Mesendoderm (in vitro differentiated cells): ENCODE measurements at regions not wholly inside any gene's neighbourhood (a gene's known extent, or its start where the extent isn't known, plus 50 kb on each side); places are given as distances from the start of the nearest gene placed in this dataset.

Source experiments
- DNase-seq: peaks from one replicate; pipeline ENCODE4 v3.0.0; 2013
- H2AK5ac ChIP-seq: 2 replicates; pipeline ENCODE4 v1.6.1; 2013; ENCODE audit warnings: low read length, inconsistent platforms
- H2BK120ac ChIP-seq: 2 replicates; pipeline ENCODE4 v1.6.1; 2013; ENCODE audit warnings: low read depth, mild to moderate bottlenecking, low read length, moderate library complexity, mixed read lengths
- H2BK15ac ChIP-seq: replicated peaks from 2 replicates; pipeline ENCODE4 v1.6.1; 2013; ENCODE audit warnings: low read depth, mild to moderate bottlenecking, moderate library complexity
- H2BK5ac ChIP-seq: 2 replicates; pipeline ENCODE4 v1.6.1; 2013; ENCODE audit warnings: low read length, inconsistent platforms
- H3K18ac ChIP-seq: 2 replicates; pipeline ENCODE4 v1.6.1; 2013; ENCODE audit warnings: mild to moderate bottlenecking, low read length, mixed read lengths
- H3K23ac ChIP-seq: one replicate; pipeline ENCODE4 v1.6.1; 2013; ENCODE audit warnings: low read length
- H3K27ac ChIP-seq: 2 replicates; pipeline ENCODE4 v1.5.1; 2013; ENCODE audit warnings: low read depth, mild to moderate bottlenecking, inconsistent platforms, low read length, moderate library complexity
- H3K27me3 ChIP-seq: 2 replicates; pipeline ENCODE4 v1.6.1; 2013; ENCODE audit warnings: low read length, control low read depth, mild to moderate bottlenecking, inconsistent platforms; ENCODE audit not compliant: insufficient read depth, poor library complexity
- H3K36me3 ChIP-seq: 2 replicates; pipeline ENCODE4 v1.6.1; 2013; ENCODE audit warnings: low read length, inconsistent platforms; ENCODE audit not compliant: control insufficient read depth, insufficient read depth
- H3K4ac ChIP-seq: one replicate; pipeline ENCODE4 v1.6.1; 2013; ENCODE audit warnings: low read depth, mild to moderate bottlenecking, low read length, moderate library complexity
- H3K4me1 ChIP-seq: 2 replicates; pipeline ENCODE4 v1.6.1; 2013; ENCODE audit warnings: low read depth, low read length, inconsistent platforms; ENCODE audit not compliant: control insufficient read depth
- H3K4me2 ChIP-seq: 2 replicates; pipeline ENCODE4 v1.6.1; 2013; ENCODE audit warnings: low read length
- H3K4me3 ChIP-seq: 2 replicates; pipeline ENCODE4 v1.5.1; 2013; ENCODE audit warnings: mild to moderate bottlenecking, low read length
- H3K56ac ChIP-seq: one replicate; pipeline ENCODE4 v1.6.1; 2013; ENCODE audit warnings: low read length
- H3K79me1 ChIP-seq: 2 replicates; pipeline ENCODE4 v1.6.1; 2013; ENCODE audit warnings: low read length, inconsistent platforms
- H3K79me2 ChIP-seq: 2 replicates; pipeline ENCODE4 v1.6.1; 2013; ENCODE audit warnings: mild to moderate bottlenecking, low read length; ENCODE audit not compliant: control insufficient read depth, insufficient read depth
- H3K9ac ChIP-seq: 2 replicates; pipeline ENCODE4 v1.6.1; 2013; ENCODE audit warnings: low read length, inconsistent platforms
- H4K5ac ChIP-seq: one replicate; pipeline ENCODE4 v1.6.1; 2013; ENCODE audit warnings: low read length
- H4K8ac ChIP-seq: one replicate; pipeline ENCODE4 v1.6.1; 2013; ENCODE audit warnings: low read depth, mild to moderate bottlenecking, control low read depth, low read length, moderate library complexity
- WGBS: extraction: QIAGEN DNeasy Blood & Tissue Kit; methylation state at CpG from one replicate; pipeline ENCODE4 v1.1.7; 2013; ENCODE audit warnings: low lambda C conversion rate, missing lambda C conversion rate; ENCODE audit not compliant: insufficient coverage; ENCODE audit errors: extremely low coverage; 5-methylcytosine and 5-hydroxymethylcytosine counted together

DNA sequence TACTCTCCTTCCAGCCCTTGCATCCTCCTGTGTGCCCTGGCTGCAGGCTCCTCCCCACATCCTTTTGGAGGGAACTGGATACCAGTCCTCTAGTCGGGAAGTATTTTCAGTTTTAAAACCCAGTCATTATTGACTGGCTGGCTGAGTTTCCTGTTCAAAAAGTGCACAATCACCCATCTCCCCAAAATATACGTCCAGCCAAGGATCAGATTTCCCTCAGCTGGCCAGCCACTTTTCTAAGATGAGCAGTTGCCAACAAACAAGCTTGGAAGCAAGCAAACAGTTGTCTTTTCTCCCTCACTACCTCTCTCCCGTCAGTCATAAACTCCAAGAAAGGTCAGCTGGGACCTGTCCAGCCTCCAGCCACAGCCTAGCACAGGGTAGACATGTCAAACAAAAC, 147.7 kb upstream of the GALNT15 start:
- no CpG with 5 or more reads among the region's 3 CpGs for WGBS
- H3K4ac ChIP-seq = no peak overlapping the region
- H3K36me3 ChIP-seq = no peaks in the 10 kb centered on the region
- H3K56ac ChIP-seq = no peak overlapping the region
- no peak overlapping the region for H2BK15ac ChIP-seq
- H3K4me1 ChIP-seq = no peaks in the 10 kb centered on the region
- no peak overlapping the region for H3K27ac ChIP-seq
- H2AK5ac ChIP-seq = no peak overlapping the region
- H3K79me2 ChIP-seq = no peaks in the 10 kb centered on the region
- no peak overlapping the region for H2BK5ac ChIP-seq
- no peaks in the 10 kb centered on the region for H3K79me1 ChIP-seq
- no peak overlapping the region for H3K9ac ChIP-seq
- no peak overlapping the region for H4K8ac ChIP-seq
- no peak overlapping the region for H3K18ac ChIP-seq
- H3K4me2 ChIP-seq = no peak overlapping the region
- no peak overlapping the region for H3K4me3 ChIP-seq
- no peak overlapping the region for H4K5ac ChIP-seq
- H3K23ac ChIP-seq = no peak overlapping the region
- no peak for DNase-seq
- H2BK120ac ChIP-seq = no peak overlapping the region
- no peaks in the 10 kb centered on the region for H3K27me3 ChIP-seq

- Histone ChIP-seq H2BK15ac (no peak overlapping the region), H3K79me2 (no peaks in the 10 kb centered on the region), H3K56ac (no peak overlapping the region), H3K4ac (no peak overlapping the region), H3K36me3 (no peaks in the 10 kb centered on the region), H2AK5ac (no peak overlapping the region), H3K79me1 (no peaks in the 10 kb centered on the region), H3K23ac (no peak overlapping the region), H3K27ac (no peak overlapping the region), H3K4me1 (no peaks in the 10 kb centered on the region), H2BK5ac (no peak overlapping the region), H3K4me2 (no peak overlapping the region), H4K5ac (no peak overlapping the region), H2BK120ac (no peak overlapping the region), H3K27me3 (no peaks in the 10 kb centered on the region), H3K9ac (no peak overlapping the region), H4K8ac (no peak overlapping the region), H3K18ac (no peak overlapping the region), H3K4me3 (no peak overlapping the region)
- DNase-seq = no peak
- no CpG with 5 or more reads among the region's 2 CpGs for WGBS
Observed at GRCh38 chr3:16028604-16029003, 145.9 kb upstream of the GALNT15 start.

DNA sequence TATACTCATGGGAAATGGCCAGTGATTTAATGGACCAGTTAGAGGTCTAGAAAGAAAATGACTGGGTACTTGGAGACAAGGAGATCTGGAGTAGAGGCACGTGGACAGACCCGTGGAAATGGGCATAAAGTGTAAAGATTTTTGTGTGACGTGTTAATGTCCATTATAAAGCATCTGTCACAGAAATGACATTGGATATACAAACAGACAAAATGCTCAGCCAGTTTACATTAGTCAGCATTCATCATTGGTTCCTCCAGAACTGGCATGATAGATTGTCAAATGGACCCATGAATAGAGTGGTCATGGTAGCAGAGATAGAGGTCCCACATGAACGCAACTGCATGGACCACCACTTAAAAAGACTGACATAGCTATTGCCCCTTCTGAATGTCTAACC, 144.1 kb upstream of the GALNT15 start:
- Histone ChIP-seq H3K36me3 (no peaks in the 10 kb centered on the region), H2AK5ac (no peak overlapping the region), H3K56ac (no peak overlapping the region), H3K79me2 (no peaks in the 10 kb centered on the region), H2BK120ac (no peak overlapping the region), H2BK5ac (no peak overlapping the region), H4K8ac (no peak overlapping the region), H3K9ac (no peak overlapping the region), H4K5ac (no peak overlapping the region), H3K23ac (no peak overlapping the region), H3K4me1 (no peaks in the 10 kb centered on the region), H3K4ac (no peak overlapping the region), H3K4me3 (no peak overlapping the region), H3K79me1 (no peaks in the 10 kb centered on the region), H3K18ac (no peak overlapping the region), H3K27me3 (no peaks in the 10 kb centered on the region), H3K27ac (no peak overlapping the region), H3K4me2 (no peak overlapping the region), H2BK15ac (no peak overlapping the region)
- WGBS = no CpG with 5 or more reads among the region's 4 CpGs
- no peak for DNase-seq

- H3K79me1 ChIP-seq = no peaks in the 10 kb centered on the region
- no CpG with 5 or more reads among the region's 2 CpGs for WGBS
Observed at GRCh38 chr3:16031434-16031833, 143.0 kb upstream of the GALNT15 start.

GRCh38 chr3:16033889-16034687, 140.4 kb upstream of the GALNT15 start:
- Histone ChIP-seq H2BK120ac (no peak overlapping the region), H3K18ac (no peak overlapping the region), H2BK5ac (no peak overlapping the region), H3K79me2 (no peaks in the 10 kb centered on the region), H3K79me1 (no peaks in the 10 kb centered on the region), H4K8ac (no peak overlapping the region), H3K9ac (no peak overlapping the region), H3K27ac (no peak overlapping the region), H4K5ac (no peak overlapping the region), H2AK5ac (no peak overlapping the region), H3K4me3 (no peak overlapping the region), H3K4me1 (no peaks in the 10 kb centered on the region), H3K27me3 (no peaks in the 10 kb centered on the region), H3K4me2 (no peak overlapping the region), H2BK15ac (no peak overlapping the region), H3K23ac (no peak overlapping the region), H3K4ac (no peak overlapping the region), H3K36me3 (no peaks in the 10 kb centered on the region), H3K56ac (no peak overlapping the region)
- WGBS = no CpG with 5 or more reads among the region's 3 CpGs
- peak; percentile 32 for DNase-seq

More at GRCh38 chr3:16031434-16031833, 143.0 kb upstream of the GALNT15 start:
- H3K4me3 ChIP-seq = no peak overlapping the region
- H3K36me3 ChIP-seq = no peaks in the 10 kb centered on the region
- H2BK15ac ChIP-seq = no peak overlapping the region
- H3K56ac ChIP-seq = no peak overlapping the region
- no peak overlapping the region for H4K5ac ChIP-seq
- no peak overlapping the region for H3K18ac ChIP-seq
- H3K4me2 ChIP-seq = no peak overlapping the region
- H3K27me3 ChIP-seq = no peaks in the 10 kb centered on the region
- H2BK5ac ChIP-seq = no peak overlapping the region
- no peaks in the 10 kb centered on the region for H3K4me1 ChIP-seq
- H3K9ac ChIP-seq = no peak overlapping the region
- no peaks in the 10 kb centered on the region for H3K79me2 ChIP-seq
- no peak overlapping the region for H2AK5ac ChIP-seq
- no peak overlapping the region for H3K23ac ChIP-seq
- no peak overlapping the region for H3K27ac ChIP-seq
- no peak overlapping the region for H3K4ac ChIP-seq
- H4K8ac ChIP-seq = no peak overlapping the region
- DNase-seq = no peak
- H2BK120ac ChIP-seq = no peak overlapping the region

- no CpG with 5 or more reads among the region's 2 CpGs for WGBS
- no peaks in the 10 kb centered on the region for H3K79me1 ChIP-seq
- no peak overlapping the region for H2AK5ac ChIP-seq
- no peak overlapping the region for H2BK120ac ChIP-seq
- H2BK5ac ChIP-seq = no peak overlapping the region
- no peak overlapping the region for H3K23ac ChIP-seq
- no peaks in the 10 kb centered on the region for H3K27me3 ChIP-seq
- H3K27ac ChIP-seq = no peak overlapping the region
- no peak overlapping the region for H3K56ac ChIP-seq
- H3K36me3 ChIP-seq = no peaks in the 10 kb centered on the region
- H3K4ac ChIP-seq = no peak overlapping the region
- H3K79me2 ChIP-seq = no peaks in the 10 kb centered on the region
- H3K4me3 ChIP-seq = no peak overlapping the region
- H3K4me2 ChIP-seq = no peak overlapping the region
- no peak overlapping the region for H4K5ac ChIP-seq
- H2BK15ac ChIP-seq = no peak overlapping the region
- H3K9ac ChIP-seq = no peak overlapping the region
- no peak overlapping the region for H3K18ac ChIP-seq
- DNase-seq = no peak
- no peak overlapping the region for H4K8ac ChIP-seq
- no peaks in the 10 kb centered on the region for H3K4me1 ChIP-seq
Observed at GRCh38 chr3:16040991-16041390, 133.5 kb upstream of the GALNT15 start.
